ENCODE measurements at regions not wholly inside any gene's neighbourhood (a gene's known extent, or its start where the extent isn't known, plus 50 kb on each side); places are given as distances from the start of the nearest gene placed in this dataset.

DNA sequence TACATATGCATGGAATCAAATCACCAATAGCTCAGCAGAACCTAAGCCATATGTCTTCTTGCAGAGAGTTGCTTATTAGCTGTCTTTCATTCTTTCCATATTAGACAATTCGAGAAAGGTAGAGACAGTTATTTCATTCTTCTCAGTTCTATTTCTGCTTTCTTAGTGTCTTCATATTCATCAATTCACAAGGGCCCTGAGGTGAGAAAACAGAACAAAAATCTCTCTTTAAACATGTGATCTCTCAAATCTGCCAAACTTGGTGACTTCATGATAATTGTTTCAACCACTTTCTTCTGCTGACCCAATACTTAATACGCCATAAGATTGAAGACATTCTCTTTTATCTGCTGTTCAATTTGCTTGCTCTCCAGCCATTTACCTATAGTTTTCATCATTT is 229.7 kb upstream of the MARCKS start:
- no peak for DNase-seq (ENCODE audit: low read depth, low spot score)
- in situ Hi-C loops (cut with HindIII; ENCODE audit: low pct_unique_long_range_greater_than_20kb, low sequenced_read_pairs): no loop called here

DNA sequence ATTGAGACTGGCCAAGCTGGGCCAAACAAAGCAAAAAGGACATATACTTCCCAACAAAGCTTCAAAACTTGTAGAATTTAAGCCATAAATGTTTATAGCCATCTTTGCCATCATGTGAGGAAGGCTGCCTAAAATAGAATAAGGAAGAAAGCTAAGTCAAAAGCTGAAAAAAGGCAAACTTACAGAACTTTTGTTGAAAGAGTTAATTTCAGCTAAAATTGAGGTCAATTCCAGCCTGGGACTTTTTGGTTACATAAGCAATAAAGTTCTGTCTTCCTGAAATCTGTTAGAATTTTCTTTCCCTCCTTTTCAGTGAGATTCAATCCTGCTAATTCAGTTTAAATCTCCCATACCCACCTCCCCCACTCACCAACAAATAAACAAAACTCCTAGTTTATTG is 227.9 kb upstream of the MARCKS start:
- DNase-seq (ENCODE audit: low read depth, low spot score): no peak
- in situ Hi-C loops (cut with HindIII; ENCODE audit: low pct_unique_long_range_greater_than_20kb, low sequenced_read_pairs): no loop called here

DNA sequence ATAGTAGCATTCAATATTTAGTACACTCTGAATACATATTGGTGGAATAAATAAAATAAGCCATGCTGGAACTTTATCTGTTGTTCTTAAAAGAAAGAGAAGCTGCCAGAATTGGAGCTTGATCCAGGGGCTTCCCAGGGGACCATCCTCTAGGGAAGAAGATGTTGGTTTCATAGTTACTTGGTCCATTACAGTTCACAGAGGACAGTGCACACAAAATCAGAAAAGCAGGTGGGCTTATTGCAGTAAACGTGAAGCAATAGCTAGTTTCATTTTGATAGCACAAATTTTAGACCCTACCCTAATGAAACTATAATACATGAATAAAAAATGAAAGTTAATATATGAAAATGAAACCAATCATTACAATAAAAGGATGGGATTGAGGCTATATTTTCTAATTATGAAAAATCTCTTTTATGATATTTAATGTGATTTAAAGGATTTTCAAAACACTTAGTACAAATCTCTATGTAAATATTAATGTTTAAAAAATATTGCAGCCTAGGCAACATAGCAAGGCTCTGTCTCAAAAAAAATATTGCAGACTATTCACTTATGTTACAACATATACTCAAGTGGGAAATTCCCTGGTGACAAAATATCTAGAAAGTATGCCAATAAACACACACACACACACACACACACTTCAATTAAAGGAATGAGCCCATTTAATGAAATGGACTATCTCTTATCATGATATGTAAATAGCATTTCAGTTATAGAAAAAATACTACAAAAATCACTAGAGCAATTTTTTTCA is 227.0 kb upstream of the MARCKS start:
- no peak for DNase-seq (ENCODE audit: low read depth, low spot score)

DNA sequence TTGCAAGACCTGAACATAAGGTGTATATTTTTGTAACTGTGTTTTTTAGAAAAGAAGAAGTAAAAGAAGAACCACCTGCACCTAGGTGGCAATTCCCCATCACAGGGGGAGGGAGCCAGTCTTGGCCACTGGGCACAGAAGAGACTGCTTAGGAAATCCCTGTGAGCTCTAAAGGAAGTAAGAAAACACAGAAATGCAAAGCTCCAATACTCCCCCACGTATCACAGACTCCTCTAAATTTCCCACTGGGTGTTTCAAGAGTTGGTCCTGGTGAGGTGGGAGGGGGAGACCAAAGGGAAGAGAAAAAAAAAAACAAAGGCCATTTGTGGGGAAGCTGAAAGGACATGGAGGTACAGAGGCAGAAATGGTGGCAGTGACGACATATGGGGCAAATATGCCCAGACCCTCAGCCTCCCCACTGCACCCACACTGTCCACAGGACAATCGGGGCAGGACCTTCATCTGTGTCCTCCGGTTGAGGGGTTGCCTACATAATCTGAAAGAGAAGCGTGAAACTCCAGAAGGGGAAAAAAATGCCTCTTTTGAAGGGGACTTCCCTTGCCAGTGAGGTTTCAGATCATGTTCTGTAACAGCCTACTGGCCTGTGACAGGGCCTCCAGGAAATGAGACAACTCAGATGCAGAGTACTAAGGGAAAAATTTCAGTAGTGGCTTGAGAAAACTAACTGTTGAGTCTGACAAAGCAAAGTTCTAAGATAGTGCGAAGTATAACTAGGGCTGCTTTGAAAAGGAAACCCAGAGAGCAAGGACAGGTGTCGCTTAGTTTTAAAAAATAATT is 226.2 kb upstream of the MARCKS start:
- no peak for DNase-seq (ENCODE audit: low read depth, low spot score)
- in situ Hi-C loops (cut with HindIII; ENCODE audit: low pct_unique_long_range_greater_than_20kb, low sequenced_read_pairs): no loop called here

More for the DNA sequence above, 227.0 kb upstream of the MARCKS start:
- in situ Hi-C loops (cut with HindIII; ENCODE audit: low pct_unique_long_range_greater_than_20kb, low sequenced_read_pairs): no loop called here

DNA sequence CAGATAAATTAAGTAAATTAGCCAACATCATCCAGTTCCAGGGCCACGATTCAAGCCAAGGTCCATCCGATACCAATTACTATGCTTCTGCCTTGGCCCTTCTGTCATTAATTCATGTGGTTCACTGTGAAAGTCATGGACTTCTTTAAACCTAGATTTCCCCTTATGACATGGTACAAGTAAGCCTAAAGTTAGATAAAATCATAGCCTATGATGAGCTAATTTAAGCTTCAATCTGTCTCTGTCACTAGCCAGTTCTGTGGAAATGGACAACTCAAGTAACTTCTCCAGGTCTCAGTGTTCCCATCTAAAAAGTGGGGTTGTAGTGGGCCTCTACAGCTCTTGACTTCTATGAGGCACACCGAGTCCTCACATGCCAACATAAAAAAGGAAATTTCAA is 225.5 kb upstream of the MARCKS start:
- in situ Hi-C loops (cut with HindIII; ENCODE audit: low pct_unique_long_range_greater_than_20kb, low sequenced_read_pairs): no loop called here
- no peak for DNase-seq (ENCODE audit: low read depth, low spot score)

DNA sequence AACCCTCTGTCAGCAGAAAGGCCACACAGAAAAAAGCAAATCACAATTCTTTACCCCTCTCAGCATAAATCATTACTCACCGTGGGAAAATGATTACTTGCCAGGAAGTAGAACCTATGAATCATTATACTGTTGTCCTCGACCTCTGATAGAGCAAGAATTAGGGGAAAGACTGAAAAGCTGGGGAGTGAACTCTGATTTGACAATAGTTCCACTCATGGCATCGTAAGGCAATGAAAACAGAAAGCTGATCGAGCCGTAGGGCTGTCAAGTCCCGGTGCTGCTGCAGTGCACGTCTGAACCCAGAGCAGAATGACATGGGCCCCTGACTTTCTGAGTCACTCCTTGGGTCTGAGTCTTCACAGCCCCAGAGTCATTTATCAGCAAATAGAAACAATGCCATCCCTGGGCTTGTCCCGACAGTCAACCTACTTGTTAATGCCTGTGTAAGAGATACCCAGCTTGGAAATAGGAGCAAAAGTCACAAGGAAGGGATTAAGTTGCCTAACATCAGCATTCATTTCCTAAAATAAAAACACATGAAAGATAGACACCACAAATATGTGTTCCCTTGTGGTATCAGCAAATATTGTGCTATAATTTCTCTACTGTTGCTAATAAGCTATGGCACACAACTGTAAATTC is 224.8 kb upstream of the MARCKS start:
- DNase-seq (ENCODE audit: low read depth, low spot score): peak; percentile 75

DNA sequence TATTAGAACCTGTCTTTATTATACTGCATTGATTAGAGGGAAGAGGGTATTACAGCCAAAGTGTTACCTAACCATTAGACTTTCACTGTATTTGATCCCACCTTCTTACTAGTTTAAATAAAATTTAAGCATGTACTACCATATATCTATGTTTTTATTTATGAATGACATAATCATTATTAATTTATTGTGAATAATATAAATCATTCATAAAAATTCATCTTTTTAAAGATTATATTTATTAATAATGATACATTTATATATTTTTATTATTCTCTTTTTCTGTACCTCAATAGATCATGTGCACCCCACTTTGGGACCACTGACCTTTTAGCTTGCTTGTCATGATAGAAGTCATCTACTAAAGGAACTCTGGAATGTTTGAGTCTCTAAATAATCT is 223.5 kb upstream of the MARCKS start:
- in situ Hi-C loops (cut with HindIII; ENCODE audit: low pct_unique_long_range_greater_than_20kb, low sequenced_read_pairs): no loop called here
- DNase-seq (ENCODE audit: low read depth, low spot score): no peak

More for the DNA sequence above, 224.8 kb upstream of the MARCKS start:
- in situ Hi-C loops (cut with HindIII; ENCODE audit: low pct_unique_long_range_greater_than_20kb, low sequenced_read_pairs): no loop called here

DNA sequence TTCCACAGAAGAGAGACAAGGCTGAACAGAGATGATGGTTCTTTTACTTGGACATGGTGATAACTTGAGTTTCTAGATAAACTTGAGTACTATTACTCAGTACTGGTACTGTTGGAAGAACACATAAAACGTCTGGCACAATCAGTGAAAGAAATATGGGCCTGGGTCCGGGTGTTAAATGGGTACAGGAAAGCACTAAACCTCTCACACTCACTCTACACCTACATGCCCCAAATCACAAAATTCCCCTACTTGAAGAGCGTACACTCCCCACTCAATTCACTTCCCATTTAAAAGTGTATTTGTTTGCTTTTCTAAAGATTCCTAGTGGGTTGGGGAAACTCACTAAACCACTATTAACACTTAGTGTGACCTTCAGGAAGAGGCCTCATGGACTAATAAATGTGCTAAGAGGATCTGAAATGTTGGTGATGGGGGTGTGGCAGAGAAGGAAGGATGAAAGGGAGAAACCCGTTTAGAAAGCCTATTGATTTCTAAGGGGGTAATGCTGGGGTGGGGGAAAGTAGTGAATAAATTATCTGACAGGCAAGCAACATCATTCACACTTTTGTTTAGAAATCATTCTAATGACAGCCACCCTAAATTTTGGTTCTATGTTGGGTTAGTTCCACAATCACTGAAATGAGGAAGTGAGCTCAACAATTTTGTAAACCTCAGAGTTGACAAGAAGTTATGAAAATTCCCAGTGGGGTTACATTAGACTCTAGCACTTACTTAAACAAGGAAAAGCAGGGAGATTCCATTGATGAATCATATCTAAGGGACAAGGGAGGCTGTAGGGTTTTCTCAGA is 222.6 kb upstream of the MARCKS start:
- in situ Hi-C loops (cut with HindIII; ENCODE audit: low pct_unique_long_range_greater_than_20kb, low sequenced_read_pairs): no loop called here
- DNase-seq (ENCODE audit: low read depth, low spot score): no peak

DNA sequence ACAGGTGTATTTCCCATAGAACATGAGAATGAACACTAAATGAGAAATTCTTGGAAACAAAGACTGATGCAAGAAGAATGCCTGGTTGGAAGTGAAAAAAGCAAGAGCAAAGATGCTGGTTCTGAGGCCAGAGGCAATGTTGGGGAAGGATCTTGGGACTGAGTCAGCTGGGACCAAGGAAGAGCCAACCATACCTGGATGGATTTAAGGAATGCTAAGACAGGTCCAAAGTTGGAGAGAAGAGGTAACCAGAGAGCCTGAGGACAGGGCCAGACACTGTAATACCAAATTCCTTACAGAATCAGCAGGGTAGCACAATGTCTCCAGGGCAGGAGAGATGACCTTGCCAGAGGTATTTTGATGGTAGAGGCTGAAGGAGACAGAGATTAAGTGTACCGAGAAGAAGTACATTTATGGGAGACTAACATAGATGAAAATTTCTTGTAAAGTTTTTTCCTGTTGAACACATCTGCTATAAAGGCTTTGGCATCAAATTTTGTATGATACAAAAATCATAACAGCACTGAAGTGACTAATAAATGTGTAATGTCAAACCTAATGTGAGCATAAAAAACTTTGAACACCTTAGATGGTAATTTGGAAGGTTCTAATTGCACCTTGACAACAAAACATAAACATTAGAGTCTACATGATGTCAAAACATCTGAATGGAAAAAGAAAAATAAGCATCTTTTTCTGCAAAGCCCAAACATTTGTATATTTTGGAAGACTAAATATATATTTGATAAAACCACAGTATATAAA is 221.7 kb upstream of the MARCKS start:
- no peak for DNase-seq (ENCODE audit: low read depth, low spot score)
- in situ Hi-C loops (cut with HindIII; ENCODE audit: low pct_unique_long_range_greater_than_20kb, low sequenced_read_pairs): no loop called here

DNA sequence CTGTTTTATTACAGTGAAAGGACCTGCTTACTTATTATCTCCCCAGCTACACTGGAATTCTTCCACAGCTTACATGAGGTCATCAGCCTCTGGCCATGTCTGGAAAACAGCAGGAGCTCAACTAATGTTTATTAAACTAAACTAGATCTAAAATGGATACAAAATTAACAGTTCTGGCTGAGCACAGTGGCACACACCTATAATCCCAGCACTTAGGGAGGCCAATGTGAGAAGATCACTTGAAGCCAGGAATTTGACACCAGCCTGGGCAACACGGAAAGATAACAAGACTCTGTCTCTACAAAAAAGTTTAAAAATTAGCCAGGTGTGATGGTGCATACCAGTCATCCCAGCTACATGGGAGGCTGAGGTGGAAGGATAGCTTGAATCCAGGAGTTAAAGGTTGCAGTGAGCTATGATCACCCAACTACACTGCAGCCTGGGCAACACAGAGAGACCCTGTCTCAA is 220.8 kb upstream of the MARCKS start:
- in situ Hi-C loops (cut with HindIII; ENCODE audit: low pct_unique_long_range_greater_than_20kb, low sequenced_read_pairs): no loop called here
- no peak for DNase-seq (ENCODE audit: low read depth, low spot score)

DNA sequence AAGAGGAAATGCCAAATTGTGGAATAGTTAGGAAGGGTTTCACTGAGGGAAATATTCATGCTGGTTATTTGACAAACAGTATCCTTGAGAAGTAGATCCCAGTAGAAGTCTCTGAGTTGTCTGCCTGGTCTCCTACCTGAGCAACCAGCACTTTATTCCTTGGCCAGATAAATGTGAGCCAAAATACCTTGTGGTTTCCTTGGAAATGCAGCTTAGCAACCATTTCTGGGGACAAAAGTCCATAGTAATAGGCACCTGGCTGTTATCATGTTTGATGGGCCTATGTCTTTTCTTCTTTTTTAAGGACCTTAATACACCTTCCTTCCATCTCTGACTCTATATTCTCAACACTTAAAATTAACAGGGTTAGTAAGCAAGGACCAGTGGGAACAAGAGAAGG is 217.1 kb upstream of the MARCKS start:
- in situ Hi-C loops (cut with HindIII; ENCODE audit: low pct_unique_long_range_greater_than_20kb, low sequenced_read_pairs): no loop called here
- no peak for DNase-seq (ENCODE audit: low read depth, low spot score)

DNA sequence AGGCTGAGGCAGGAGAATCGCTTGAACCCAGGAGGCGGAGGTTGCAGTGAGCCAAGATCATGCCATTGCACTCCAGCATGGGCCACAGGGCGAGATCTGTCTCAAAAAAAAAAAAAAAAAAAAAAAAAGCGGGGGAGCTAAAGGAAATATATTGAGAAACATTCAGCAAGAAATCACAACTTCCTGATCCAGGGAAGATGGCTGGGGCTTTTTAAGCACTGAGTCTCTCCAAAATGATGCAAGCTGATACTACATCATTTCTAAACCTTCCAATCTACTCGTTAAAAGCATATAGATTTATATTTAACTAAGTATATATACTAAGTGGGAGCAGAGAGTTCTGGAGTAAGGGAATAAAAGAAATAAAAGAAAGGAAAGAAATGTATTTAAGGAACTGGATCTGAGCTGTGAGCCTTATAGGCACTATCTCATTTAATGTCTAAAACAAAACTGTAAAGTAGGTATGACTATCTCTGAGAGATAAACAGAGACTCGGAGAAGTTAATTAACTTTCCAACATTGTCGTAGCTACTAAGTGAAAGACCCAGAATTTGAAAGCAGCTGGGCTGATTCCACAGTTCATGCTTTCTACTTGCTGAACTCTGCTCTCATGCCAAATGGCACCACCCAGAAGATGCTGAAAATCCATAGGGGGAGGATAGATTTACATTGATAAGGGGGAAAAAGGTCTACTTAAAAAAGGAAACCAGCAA is 215.0 kb upstream of the MARCKS start:
- in situ Hi-C loops (cut with HindIII; ENCODE audit: low pct_unique_long_range_greater_than_20kb, low sequenced_read_pairs): no loop called here

DNA sequence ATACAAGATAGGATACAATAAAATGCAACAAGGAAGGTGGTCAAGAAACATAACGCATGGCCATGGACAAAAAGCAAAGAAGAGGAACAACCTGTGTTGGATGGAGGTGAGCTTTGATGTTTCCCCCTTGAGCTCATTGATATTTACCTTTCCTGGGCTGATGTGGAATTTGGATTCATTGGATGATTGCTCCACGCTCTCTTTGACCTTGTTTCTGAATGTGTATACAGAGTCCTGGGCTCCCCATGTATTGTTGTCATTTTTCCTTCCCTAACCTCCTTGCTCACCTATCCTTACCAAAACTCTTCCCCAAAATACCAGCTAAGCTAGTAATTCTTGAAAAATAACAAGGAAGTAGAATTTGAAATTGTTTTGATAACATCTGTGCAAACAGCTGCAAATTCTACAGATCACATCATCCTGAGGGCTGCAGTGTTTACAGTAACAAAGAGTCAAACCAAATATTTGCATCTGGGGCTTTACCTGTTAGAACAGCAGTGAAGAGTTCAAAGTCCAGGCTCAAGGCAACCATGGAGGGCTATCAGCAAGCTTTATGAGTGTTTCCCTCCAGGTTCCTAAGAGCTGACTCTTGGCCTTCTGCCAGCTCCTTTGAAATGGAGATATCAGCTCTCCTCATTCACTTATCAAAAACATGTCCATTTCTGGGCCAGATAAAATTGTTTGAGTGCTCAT is 214.3 kb upstream of the MARCKS start:
- in situ Hi-C loops (cut with HindIII; ENCODE audit: low pct_unique_long_range_greater_than_20kb, low sequenced_read_pairs): no loop called here
- no peak for DNase-seq (ENCODE audit: low read depth, low spot score)

More for the DNA sequence above, 215.0 kb upstream of the MARCKS start:
- no peak for DNase-seq (ENCODE audit: low read depth, low spot score)

DNA sequence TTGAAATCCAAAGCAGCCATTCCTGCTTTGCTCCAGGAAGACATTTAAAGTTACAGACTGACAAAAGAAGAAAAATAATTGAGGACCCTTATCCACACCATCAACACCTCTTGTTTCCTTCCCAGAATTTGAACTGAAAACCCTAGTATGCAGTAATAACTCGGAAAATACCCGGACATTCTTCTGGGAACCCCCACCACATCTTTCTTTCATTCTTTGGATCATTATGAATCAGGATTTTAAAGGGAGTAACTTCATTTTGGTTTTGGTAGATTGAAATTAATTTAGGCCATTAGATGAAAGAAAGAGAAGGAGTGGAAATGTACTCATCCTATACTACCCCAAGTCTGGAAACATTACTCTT is 213.8 kb upstream of the MARCKS start:
- in situ Hi-C loops (cut with HindIII; ENCODE audit: low pct_unique_long_range_greater_than_20kb, low sequenced_read_pairs): no loop called here
- DNase-seq (ENCODE audit: low read depth, low spot score): no peak

DNA sequence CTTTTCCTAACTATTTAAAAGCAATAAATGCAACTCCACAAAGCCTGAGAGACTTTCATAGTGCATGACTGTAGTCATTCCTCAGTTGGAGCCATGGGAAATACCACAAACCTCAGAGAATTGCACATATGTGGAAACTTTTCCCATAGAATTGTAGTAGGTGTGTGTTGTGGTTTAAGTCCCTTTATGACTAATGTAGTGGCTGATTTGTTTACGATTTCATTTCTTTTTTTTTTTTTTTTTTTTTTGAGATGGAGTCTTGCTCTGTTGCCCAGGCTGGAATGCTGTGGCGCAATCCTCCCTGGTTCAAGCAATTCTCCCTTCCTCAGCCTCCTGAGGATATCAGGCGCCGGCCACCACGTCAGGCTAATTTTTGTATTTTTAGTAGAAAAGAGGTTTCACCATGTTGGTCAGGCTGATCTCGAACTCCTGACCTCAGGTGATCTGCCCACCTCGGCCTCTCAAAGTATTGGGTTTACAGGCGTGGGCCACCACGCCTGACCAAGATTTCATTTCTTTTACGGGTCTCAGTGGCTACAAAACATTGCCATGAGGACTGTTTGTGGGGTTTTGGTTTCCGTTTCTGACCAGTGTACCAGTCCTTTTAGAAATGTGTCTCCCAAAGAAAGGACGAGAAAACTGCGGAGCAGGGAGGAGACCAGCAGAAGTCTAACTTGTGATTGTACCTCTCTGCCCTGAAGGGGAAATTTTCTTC is 212.1 kb upstream of the MARCKS start:
- in situ Hi-C loops (cut with HindIII; ENCODE audit: low pct_unique_long_range_greater_than_20kb, low sequenced_read_pairs): no loop called here

More for the DNA sequence above, 212.1 kb upstream of the MARCKS start:
- peak; percentile 24 for DNase-seq (ENCODE audit: low read depth, low spot score)
